Activated naive CD8-positive, alpha-beta T cell treated with anti-CD3 and anti-CD28 coated beads, Interleukin-2, amount 50 U/mL, for 16 hours (primary cell): ENCODE measurements at regions not wholly inside any gene's neighbourhood (a gene's known extent, or its start where the extent isn't known, plus 50 kb on each side); places are given as distances from the start of the nearest gene placed in this dataset.

Experiments
- DNase-seq: peaks from one replicate; pipeline ENCODE4 v3.0.0-alpha.2; 2020; ENCODE audit warnings: low read depth, low spot score

DNA sequence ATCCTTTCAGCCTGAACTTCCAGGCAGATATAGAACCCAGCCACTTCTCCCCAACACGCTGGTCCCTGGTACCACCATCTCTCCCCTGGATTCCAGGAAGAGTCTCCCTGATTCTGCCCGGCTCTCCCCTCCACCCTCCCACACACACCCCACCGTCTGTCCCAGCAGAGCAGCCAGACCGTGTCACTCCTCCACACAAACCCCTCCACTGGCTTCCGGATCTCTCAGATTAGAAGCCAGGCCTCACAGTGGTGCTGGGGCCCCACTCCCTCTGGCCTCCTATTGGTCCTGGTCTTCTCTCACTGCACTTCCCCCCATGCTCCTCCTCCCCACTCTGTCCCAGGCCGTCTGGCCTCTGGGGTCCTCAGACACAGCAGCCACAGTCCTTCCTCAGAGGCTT is 52.4 kb upstream of the CDKN3 start:
- no peak for DNase-seq

DNA sequence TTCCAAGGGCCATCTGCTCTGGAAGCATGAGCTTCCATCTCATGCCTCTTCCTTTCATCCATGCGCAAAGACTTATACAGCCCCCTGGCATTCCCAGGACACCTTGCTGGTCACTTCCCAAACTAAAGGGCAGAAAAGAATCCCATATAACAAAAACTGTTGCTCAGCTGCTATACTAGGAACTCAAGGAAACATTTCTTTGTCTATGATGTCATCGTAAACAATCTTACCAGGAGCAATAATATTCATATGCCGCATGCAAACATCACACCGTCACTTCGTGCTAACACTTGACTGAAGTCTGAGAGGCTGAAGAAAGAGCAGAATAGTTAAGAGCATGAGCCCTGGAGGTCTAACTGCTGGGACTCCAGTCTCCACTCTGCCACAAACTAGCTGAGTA is 50.5 kb upstream of the CDKN3 start:
- DNase-seq, result no peak
